HG03196 (cell line): ENCODE measurements at regions not wholly inside any gene's neighbourhood (a gene's known extent, or its start where the extent isn't known, plus 50 kb on each side); places are given as distances from the start of the nearest gene placed in this dataset.
"Not testable (repeated sequence)": the region's sequence is repeated elsewhere in the genome, so short reads cannot be mapped to it uniquely, and the experiment has no call there.

Source experiments
- ATAC-seq: cut with Tn5 transposase; IDR thresholded peaks from one replicate; pipeline ENCODE4 v1.9.1; 2021; ENCODE audit not compliant: unreplicated experiment

GRCh38 chr4:54852602-54853001 is 194.8 kb downstream of the KIT start:
- no peak for ATAC-seq

DNA sequence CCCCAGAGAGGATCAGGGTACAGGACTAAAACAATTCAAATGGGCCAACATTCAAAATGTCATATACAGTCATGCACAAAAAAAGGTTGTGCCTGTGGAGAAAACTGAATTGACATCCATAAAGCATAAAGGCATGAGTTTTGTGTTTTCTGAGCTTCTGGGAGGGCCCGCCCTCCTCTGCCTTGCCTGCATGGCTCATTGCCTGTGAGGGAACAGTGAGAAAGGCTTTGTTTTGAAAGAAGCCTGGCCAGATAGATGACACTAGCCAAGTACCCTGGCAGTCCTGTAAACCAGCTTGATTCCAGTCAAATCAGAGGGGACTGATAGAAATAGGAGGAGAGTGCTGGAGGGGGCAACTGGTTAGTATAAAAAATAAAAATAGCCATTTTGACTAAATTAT is 194.3 kb downstream of the KIT start:
- ATAC-seq = no peak

- ATAC-seq = no peak
Observed at GRCh38 chr4:54844911-54845310, 187.2 kb downstream of the KIT start.

GRCh38 chr4:54843946-54844345 is 186.2 kb downstream of the KIT start:
- no peak for ATAC-seq

- no peak for ATAC-seq
Observed at GRCh38 chr4:54843106-54843505, 185.3 kb downstream of the KIT start.

- no peak for ATAC-seq
Observed at GRCh38 chr4:54842656-54843055, 184.9 kb downstream of the KIT start.

DNA sequence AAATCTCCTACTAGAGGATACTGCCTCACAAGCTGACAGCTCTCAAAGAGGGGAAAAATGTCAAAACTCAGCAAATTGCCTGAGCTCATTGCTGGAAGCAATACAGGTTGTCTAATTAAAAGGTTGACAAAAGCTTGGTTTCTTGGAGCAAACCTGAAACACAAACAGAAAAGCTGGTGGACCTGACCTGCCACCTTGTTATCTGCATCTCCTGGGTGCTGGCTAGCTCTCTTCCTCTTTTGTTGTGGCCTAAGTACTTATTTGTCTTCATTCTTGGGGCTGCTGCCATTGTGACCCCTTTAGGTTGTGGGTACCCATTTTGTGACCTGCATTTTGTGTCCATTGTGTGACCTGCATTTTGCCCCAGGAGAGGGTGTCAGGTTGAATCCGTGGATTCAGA is 184.5 kb downstream of the KIT start:
- ATAC-seq = no peak

- ATAC-seq = no peak
Observed at GRCh38 chr4:54840992-54841768, 183.4 kb downstream of the KIT start.

DNA sequence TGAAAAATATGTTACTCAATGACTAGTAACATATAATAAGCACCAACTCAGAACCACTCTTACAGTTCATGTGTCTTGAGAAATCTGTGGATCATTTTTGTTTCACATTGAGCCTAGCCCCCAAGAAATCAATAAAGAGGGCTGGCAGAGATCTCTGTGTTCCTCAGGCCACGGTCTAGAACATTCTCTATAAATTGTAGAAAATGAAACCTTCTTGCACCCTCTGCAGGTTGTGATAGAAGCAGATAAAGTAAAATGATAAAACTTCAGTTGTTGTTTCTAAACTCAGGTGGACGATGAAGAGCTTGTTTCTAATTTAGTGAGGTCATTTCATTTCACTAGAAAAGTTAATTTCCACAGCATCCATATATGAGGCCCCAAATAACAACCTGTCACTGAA is 182.7 kb downstream of the KIT start:
- ATAC-seq = no peak

- no peak for ATAC-seq
Observed at GRCh38 chr4:54838301-54838700, 180.5 kb downstream of the KIT start.

- no peak for ATAC-seq
Observed at GRCh38 chr4:54837576-54838140, 179.9 kb downstream of the KIT start.

- not testable (repeated sequence) for ATAC-seq
Observed at GRCh38 chr4:54828361-54828760, 170.6 kb downstream of the KIT start.

GRCh38 chr4:54823616-54824015 is 165.9 kb downstream of the KIT start:
- ATAC-seq = no peak

GRCh38 chr4:54819034-54819433 is 161.3 kb downstream of the KIT start:
- no peak for ATAC-seq

DNA sequence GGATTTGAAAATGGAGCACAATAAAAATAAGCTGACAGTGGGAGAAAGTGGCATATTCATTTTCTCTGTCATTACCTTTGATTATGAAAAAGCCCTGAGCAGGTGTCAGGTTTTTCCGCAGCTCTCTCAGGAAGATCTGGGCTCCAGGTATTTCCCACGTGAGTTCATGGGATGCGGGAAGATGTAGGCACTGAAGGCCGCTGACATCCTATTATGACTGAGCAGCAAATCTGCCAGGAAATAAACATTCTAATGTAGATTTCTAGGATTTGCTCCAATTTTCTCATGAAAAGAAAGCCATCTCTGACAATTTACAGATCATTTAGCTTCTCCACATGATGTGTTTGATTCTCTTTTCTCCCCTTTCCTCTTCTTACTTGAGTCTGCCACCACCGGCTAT is 160.7 kb downstream of the KIT start:
- ATAC-seq = no peak

DNA sequence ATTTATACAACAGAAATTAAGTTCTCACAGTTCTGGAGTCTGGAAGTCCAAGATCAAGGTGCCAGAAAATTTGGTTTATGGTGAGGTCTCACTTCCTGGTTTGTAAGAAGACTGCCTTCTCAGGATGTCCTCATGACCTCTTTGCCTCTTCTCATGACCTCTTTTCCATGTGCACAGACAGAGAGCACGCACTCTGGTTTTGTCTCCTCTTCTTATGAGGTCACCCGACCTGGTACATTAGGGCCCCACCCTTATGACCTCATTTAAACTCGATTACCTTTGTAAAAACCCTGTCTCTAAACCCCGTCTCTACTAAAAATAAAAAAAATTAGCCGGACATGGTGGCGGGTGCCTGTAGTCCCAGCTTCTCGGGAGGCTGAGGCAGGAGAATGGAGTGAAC is 155.9 kb downstream of the KIT start:
- no peak for ATAC-seq

DNA sequence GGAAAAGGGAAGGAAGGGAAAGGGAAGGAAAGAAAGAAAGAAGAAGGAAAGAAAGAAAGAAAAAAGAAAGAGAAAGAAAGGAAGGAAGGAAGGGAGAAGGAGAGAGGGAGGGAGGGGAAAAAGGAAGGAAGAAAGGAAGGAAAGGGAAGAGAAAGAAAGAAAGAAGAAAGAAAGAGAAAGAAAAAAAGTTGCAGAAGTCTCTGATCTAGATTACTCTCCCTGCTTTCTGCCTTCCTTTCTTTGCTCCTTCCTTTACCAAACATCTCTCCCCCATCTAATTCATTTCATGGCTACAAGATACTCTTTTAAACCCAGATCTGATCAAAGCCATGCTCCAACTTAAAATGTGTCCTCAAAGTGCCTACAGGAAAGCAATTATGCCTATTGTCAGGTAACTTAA is 148.6 kb downstream of the KIT start:
- no peak for ATAC-seq

DNA sequence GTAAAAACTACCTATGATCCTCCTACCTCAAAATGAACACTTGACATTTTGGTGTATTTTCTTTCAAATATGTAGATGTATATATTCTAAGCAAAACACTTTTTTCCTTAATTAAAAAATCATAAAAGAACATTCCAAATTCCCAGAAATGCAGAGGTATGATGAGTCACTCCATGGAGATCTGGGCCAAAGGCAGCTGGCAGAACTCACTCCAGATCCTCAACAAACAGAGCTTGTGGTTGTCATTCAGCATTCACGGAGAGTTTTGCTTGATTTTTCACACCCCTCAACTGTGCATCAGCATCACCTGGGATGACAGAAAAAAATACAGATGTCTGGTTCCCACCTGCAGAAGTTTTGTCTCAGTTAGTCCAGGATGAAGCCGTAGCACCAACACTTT is 144.6 kb downstream of the KIT start:
- no peak for ATAC-seq

DNA sequence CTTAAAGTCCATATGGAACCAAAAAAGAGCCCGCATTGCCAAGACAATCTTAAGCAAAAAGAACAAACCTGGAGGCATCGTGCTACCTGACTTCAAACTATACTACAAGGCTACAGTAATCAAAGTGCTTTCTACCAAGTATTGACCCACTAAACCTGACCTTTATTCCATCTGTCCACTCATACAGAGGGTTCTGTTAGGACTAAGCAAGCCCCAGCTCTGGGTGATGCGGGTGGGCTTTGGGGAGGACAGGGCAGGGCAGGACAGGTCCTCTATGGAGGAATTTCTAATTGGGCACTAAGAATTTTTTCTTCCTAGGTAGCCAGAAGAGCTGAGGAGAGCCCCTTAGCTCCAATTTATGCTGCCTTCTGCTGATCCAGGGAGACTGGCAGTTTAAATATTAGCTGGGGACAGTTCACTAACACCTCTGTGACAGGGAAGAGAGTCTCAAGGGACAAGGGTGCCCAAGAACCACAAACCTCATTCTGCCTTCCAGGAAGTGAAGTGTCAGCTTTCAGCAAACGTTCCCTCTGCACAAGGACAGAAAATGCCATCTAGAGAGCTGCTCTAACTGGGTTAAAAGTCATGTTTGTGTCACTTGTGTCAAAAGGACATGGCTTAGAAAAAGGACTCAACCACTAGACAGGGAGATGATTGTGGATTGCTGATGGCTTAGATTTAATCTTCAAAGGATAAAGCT is 143.2 kb downstream of the KIT start:
- ATAC-seq = peak; percentile 95

DNA sequence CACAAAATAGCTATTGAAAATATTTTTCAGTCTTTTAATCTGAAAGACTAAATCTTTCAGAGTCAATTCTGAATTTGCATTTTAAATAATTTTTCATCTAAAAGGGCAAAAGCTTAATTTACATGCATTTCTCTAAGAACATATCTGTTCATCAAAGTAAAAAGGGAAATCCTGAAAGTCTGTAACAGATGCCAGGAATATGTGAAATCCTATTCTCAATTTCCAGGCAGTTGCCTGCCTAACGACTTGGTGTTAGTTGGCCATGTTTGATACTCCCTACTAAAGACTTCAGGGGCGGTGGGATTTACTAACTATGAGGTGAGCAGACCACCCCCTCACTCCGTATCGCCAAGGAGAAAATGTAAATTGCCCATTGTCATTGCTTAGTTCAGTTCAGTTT is 136.8 kb downstream of the KIT start:
- ATAC-seq = no peak

GRCh38 chr4:54793856-54794422 is 136.2 kb downstream of the KIT start:
- no peak for ATAC-seq
